ENCODE measurements at regions not wholly inside any gene's neighbourhood (a gene's known extent, or its start where the extent isn't known, plus 50 kb on each side); places are given as distances from the start of the nearest gene placed in this dataset.

- Histone ChIP-seq H3K4me1 (ENCODE audit: insufficient read depth, low read length, poor library complexity, severe bottlenecking) (no peaks in the 10 kb centered on the region), H2AFZ (ENCODE audit: low read length) (no peak overlapping the region), H3K9me3 (ENCODE audit: low read length) (no peaks in the 10 kb centered on the region), H3K4me3 (ENCODE audit: low read depth, low read length, poor library complexity, severe bottlenecking) (no peak overlapping the region), H3K36me3 (ENCODE audit: insufficient read depth, low read length) (no peaks in the 10 kb centered on the region), H4K20me1 (ENCODE audit: insufficient read depth, low read length) (no peaks in the 10 kb centered on the region), H3K4me2 (ENCODE audit: low read length) (no peak overlapping the region), H3K27ac (ENCODE audit: low read depth, low read length, poor library complexity, severe bottlenecking) (no peak overlapping the region), H3K9me2 (ENCODE audit: insufficient read depth, low read length) (no peaks in the 10 kb centered on the region), H3K79me2 (ENCODE audit: insufficient read depth, low read depth, low read length) (no peaks in the 10 kb centered on the region)
- ChIA-PET POLR2A (no interaction called here), CTCF (ENCODE audit: unreplicated experiment) (no interaction called here)
- intact Hi-C loops (cut with micrococcal nuclease; ENCODE audit: unreplicated experiment): no loop called here
- BruUV-seq (replicated peaks): no TSS peak
- TF ChIP-seq EZH2phosphoT487 (IDR thresholded peaks at IDR 0.05; ENCODE audit: borderline replicate concordance, low read depth, low read length): no peak
- DNase-seq (ENCODE audit: low spot score): no peak
Measured at GRCh38 chr5:103902893-103903292, 340.3 kb upstream of the NUDT12 start.

GRCh38 chr5:103901885-103902284 is 339.3 kb upstream of the NUDT12 start:
- H3K9me2 ChIP-seq (ENCODE audit: insufficient read depth, low read length): no peaks in the 10 kb centered on the region
- no peaks in the 10 kb centered on the region for H3K79me2 ChIP-seq (ENCODE audit: insufficient read depth, low read depth, low read length)
- no peaks in the 10 kb centered on the region for H3K36me3 ChIP-seq (ENCODE audit: insufficient read depth, low read length)
- no peak for TF ChIP-seq EZH2phosphoT487 (IDR thresholded peaks at IDR 0.05; ENCODE audit: borderline replicate concordance, low read depth, low read length)
- TF ChIP-seq CTCF (conservative IDR thresholded peaks at IDR 0.05; ENCODE audit: low read length): no peak
- BruUV-seq (replicated peaks): no TSS peak
- no peak overlapping the region for H3K27ac ChIP-seq (ENCODE audit: low read depth, low read length, poor library complexity, severe bottlenecking)
- CTCF ChIA-PET (ENCODE audit: unreplicated experiment): no interaction called here
- no peak overlapping the region for H3K4me2 ChIP-seq (ENCODE audit: low read length)
- H3K4me1 ChIP-seq (ENCODE audit: insufficient read depth, low read length, poor library complexity, severe bottlenecking): no peaks in the 10 kb centered on the region
- intact Hi-C loops (cut with micrococcal nuclease; ENCODE audit: unreplicated experiment): no loop called here
- no peaks in the 10 kb centered on the region for H3K9me3 ChIP-seq (ENCODE audit: low read length)
- no peak overlapping the region for H2AFZ ChIP-seq (ENCODE audit: low read length)
- no peaks in the 10 kb centered on the region for H4K20me1 ChIP-seq (ENCODE audit: insufficient read depth, low read length)
- no peak for DNase-seq (ENCODE audit: low spot score)
- POLR2A ChIA-PET: no interaction called here
- no peak overlapping the region for H3K4me3 ChIP-seq (ENCODE audit: low read depth, low read length, poor library complexity, severe bottlenecking)

- POLR2A ChIA-PET: no interaction called here
- TF ChIP-seq CTCF (conservative IDR thresholded peaks at IDR 0.05; ENCODE audit: low read length) (no peak), EZH2phosphoT487 (IDR thresholded peaks at IDR 0.05; ENCODE audit: borderline replicate concordance, low read depth, low read length) (no peak)
- DNase-seq (ENCODE audit: low spot score): no peak
Measured at GRCh38 chr5:103896593-103896992, 334.0 kb upstream of the NUDT12 start.

More at GRCh38 chr5:103896593-103896992, 334.0 kb upstream of the NUDT12 start:
- CTCF ChIA-PET (ENCODE audit: unreplicated experiment): no interaction called here
- Histone ChIP-seq H3K27ac (ENCODE audit: low read depth, low read length, poor library complexity, severe bottlenecking) (no peak overlapping the region), H3K36me3 (ENCODE audit: insufficient read depth, low read length) (no peaks in the 10 kb centered on the region), H3K4me1 (ENCODE audit: insufficient read depth, low read length, poor library complexity, severe bottlenecking) (no peaks in the 10 kb centered on the region), H3K9me3 (ENCODE audit: low read length) (no peaks in the 10 kb centered on the region), H3K79me2 (ENCODE audit: insufficient read depth, low read depth, low read length) (no peaks in the 10 kb centered on the region), H2AFZ (ENCODE audit: low read length) (no peak overlapping the region), H4K20me1 (ENCODE audit: insufficient read depth, low read length) (no peaks in the 10 kb centered on the region), H3K4me3 (ENCODE audit: low read depth, low read length, poor library complexity, severe bottlenecking) (no peak overlapping the region), H3K9me2 (ENCODE audit: insufficient read depth, low read length) (no peaks in the 10 kb centered on the region), H3K4me2 (ENCODE audit: low read length) (no peak overlapping the region)
- intact Hi-C loops (cut with micrococcal nuclease; ENCODE audit: unreplicated experiment): no loop called here
- BruUV-seq (replicated peaks): no TSS peak
